H1 (cell line): ENCODE measurements at regions not wholly inside any gene's neighbourhood (a gene's known extent, or its start where the extent isn't known, plus 50 kb on each side); places are given as distances from the start of the nearest gene placed in this dataset.

Experiments
- CTCF ChIA-PET: fragments of 300-600 bp; sonication (Branson Sonifier 250); formaldehyde crosslinking; loops from one replicate; lab custom pipeline; 2021; ENCODE audit not compliant: partially characterized antibody; lab: Charles Lee
- POLR2A ChIA-PET: fragments of 300-600 bp; sonication (Branson Sonifier 250); formaldehyde crosslinking; loops from one replicate; lab custom pipeline; 2021; ENCODE audit warnings: inconsistent platforms; ENCODE audit not compliant: partially characterized antibody; lab: Charles Lee
- DNase-seq, 2 experiments: peaks; one replicate each; pipeline versions ENCODE4 v3.0.0 to v3.0.0-alpha.2; 2010 to 2022; ENCODE audit warnings: low spot score in 2 of 2, low read depth in 1 of 2, mixed read lengths in 1 of 2
- FAIRE-seq: peaks from 2 replicates; lab custom pipeline; 2011; peaks lifted over from hg19 to GRCh38; lab: Jason Lieb, UNC
- H2AFZ ChIP-seq: 2 replicates; pipeline ENCODE4 v1.8.1; 2012; ENCODE audit warnings: low read length, inconsistent platforms
- H2AK5ac ChIP-seq: 2 replicates; pipeline ENCODE4 v1.6.1; 2013; ENCODE audit warnings: low read depth, low read length
- H2BK120ac ChIP-seq: replicated peaks from 2 replicates; pipeline ENCODE3; 2013; ENCODE audit warnings: low read depth, low read length, inconsistent platforms
- H2BK12ac ChIP-seq: 2 replicates; pipeline ENCODE4 v1.6.1; 2013; ENCODE audit warnings: low read depth, low read length
- H2BK15ac ChIP-seq: 2 replicates; pipeline ENCODE4 v1.6.1; 2013; ENCODE audit warnings: low read length
- H2BK20ac ChIP-seq: 2 replicates; pipeline ENCODE4 v1.6.1; 2013; ENCODE audit warnings: low read length
- H2BK5ac ChIP-seq: 2 replicates; pipeline ENCODE4 v1.6.1; 2013; ENCODE audit warnings: low read depth, low read length
- H3K14ac ChIP-seq: 2 replicates; pipeline ENCODE4 v1.6.1; 2013; ENCODE audit warnings: inconsistent platforms; ENCODE audit not compliant: insufficient read length
- H3K18ac ChIP-seq: 2 replicates; pipeline ENCODE4 v1.6.1; 2013; ENCODE audit warnings: low read length; ENCODE audit errors: extremely low read depth
- H3K23ac ChIP-seq: 2 replicates; pipeline ENCODE4 v1.6.1; 2013; ENCODE audit warnings: inconsistent platforms; ENCODE audit not compliant: insufficient read length
- H3K23me2 ChIP-seq: 2 replicates; pipeline ENCODE4 v1.6.1; 2013; ENCODE audit warnings: low read depth, low read length
- H3K27ac ChIP-seq: 2 replicates; pipeline ENCODE4 v1.6.1; 2011; ENCODE audit warnings: low read depth, low read length, inconsistent platforms
- H3K27me3 ChIP-seq, 4 experiments: replicated peaks in 1 of 4; 1 replicate in 1 of 4; 2 replicates in 3 of 4; pipeline versions ENCODE4 v1.6.1 to v1.8.1; 2011 to 2013; ENCODE audit warnings: low read length in 3 of 4, mild to moderate bottlenecking in 3 of 4, inconsistent platforms in 2 of 4, mixed read lengths in 2 of 4, moderate library complexity in 1 of 4; ENCODE audit not compliant: control insufficient read depth in 3 of 4, insufficient read depth in 3 of 4; ENCODE audit errors: extremely low read depth in 1 of 4
- H3K36me3 ChIP-seq, 4 experiments: 2 replicates each; pipeline versions ENCODE4 v1.6.1 to v1.8.1; 2011 to 2013; ENCODE audit warnings: mild to moderate bottlenecking in 4 of 4, low read length in 3 of 4, moderate library complexity in 2 of 4, control low read depth in 1 of 4, inconsistent platforms in 1 of 4; ENCODE audit not compliant: insufficient read depth in 4 of 4, control insufficient read depth in 2 of 4
- H3K4ac ChIP-seq: replicated peaks from 2 replicates; pipeline ENCODE3; 2013; ENCODE audit warnings: low read length, low read depth, mixed read lengths, inconsistent platforms; ENCODE audit not compliant: insufficient read length
- H3K4me1 ChIP-seq, 4 experiments: replicated peaks in 1 of 4; 1 replicate in 1 of 4; 2 replicates in 3 of 4; pipeline versions ENCODE4 v1.6.1 to v1.8.1; 2011 to 2013; ENCODE audit warnings: low read length in 3 of 4, inconsistent platforms in 2 of 4, mixed read lengths in 1 of 4; ENCODE audit not compliant: insufficient read depth in 4 of 4, control insufficient read depth in 3 of 4
- H3K4me2 ChIP-seq, 2 experiments: 2 replicates each; pipeline versions ENCODE4 v1.6.1 to v1.8.1; 2011 to 2013; ENCODE audit warnings: low read depth in 2 of 2, low read length in 2 of 2, control low read depth in 1 of 2, inconsistent platforms in 1 of 2, mild to moderate bottlenecking in 1 of 2; ENCODE audit not compliant: insufficient read depth in 1 of 2
- H3K4me3 ChIP-seq, 4 experiments: fragments of 200-600, 300-600 bp in 1 of 4; sonication (generic), shearing (Covaris generic), sonication (Bioruptor Twin) in 1 of 4; 2 replicates each; pipeline versions ENCODE4 v1.5.1 to v1.8.1; 2011 to 2016; ENCODE audit warnings: low read length in 4 of 4, low read depth in 3 of 4, control low read depth in 2 of 4, inconsistent platforms in 2 of 4, mild to moderate bottlenecking in 2 of 4, mixed read lengths in 1 of 4, moderate library complexity in 1 of 4; ENCODE audit not compliant: insufficient read depth in 2 of 4; ENCODE audit errors: extremely low read depth in 1 of 4
- H3K56ac ChIP-seq: replicated peaks from 2 replicates; pipeline ENCODE3; 2013; ENCODE audit warnings: low read depth, mild to moderate bottlenecking, mixed read lengths, low read length, inconsistent platforms; ENCODE audit not compliant: insufficient read length
- H3K79me1 ChIP-seq: 2 replicates; pipeline ENCODE4 v1.6.1; 2013; ENCODE audit warnings: low read depth, low read length, control low read depth
- H3K79me2 ChIP-seq, 2 experiments: 2 replicates each; pipeline versions ENCODE4 v1.6.1 to v1.8.1; 2012 to 2013; ENCODE audit warnings: low read length in 2 of 2, mild to moderate bottlenecking in 2 of 2, inconsistent platforms in 1 of 2; ENCODE audit not compliant: insufficient read depth in 2 of 2, control insufficient read depth in 1 of 2
- H3K9ac ChIP-seq, 4 experiments: replicated peaks in 1 of 4; 1 replicate in 1 of 4; 2 replicates in 3 of 4; pipeline versions ENCODE4 v1.6.1 to v1.8.1; 2011 to 2013; ENCODE audit warnings: low read depth in 3 of 4, low read length in 3 of 4, control low read depth in 2 of 4, mild to moderate bottlenecking in 2 of 4, moderate library complexity in 2 of 4, inconsistent platforms in 1 of 4; ENCODE audit errors: extremely low read depth in 1 of 4
- H3K9me3 ChIP-seq, 2 experiments: 2 replicates each; pipeline versions ENCODE4 v1.6.1 to v1.8.1; 2012 to 2013; ENCODE audit warnings: mild to moderate bottlenecking in 2 of 2, moderate library complexity in 2 of 2, control low read depth in 1 of 2, inconsistent platforms in 1 of 2, low read depth in 1 of 2, low read length in 1 of 2, mixed read lengths in 1 of 2; ENCODE audit not compliant: insufficient read depth in 2 of 2
- H4K20me1 ChIP-seq, 2 experiments: replicated peaks in 1 of 2; 2 replicates each; pipeline versions ENCODE3 to v1.8.1; 2011 to 2013; ENCODE audit warnings: inconsistent platforms in 2 of 2, low read length in 2 of 2, mild to moderate bottlenecking in 1 of 2; ENCODE audit not compliant: insufficient read depth in 2 of 2, control insufficient read depth in 1 of 2
- H4K5ac ChIP-seq: 2 replicates; pipeline ENCODE4 v1.6.1; 2013; ENCODE audit warnings: low read length, low read depth, mixed read lengths, inconsistent platforms; ENCODE audit not compliant: insufficient read length
- H4K8ac ChIP-seq: 2 replicates; pipeline ENCODE4 v1.8.0; 2013; ENCODE audit warnings: mild to moderate bottlenecking, moderate library complexity, low read length, inconsistent platforms; ENCODE audit not compliant: insufficient read depth; ENCODE audit errors: extremely low read depth
- H4K91ac ChIP-seq: replicated peaks from 2 replicates; pipeline ENCODE3; 2013; ENCODE audit warnings: low read length, mixed read lengths, inconsistent platforms; ENCODE audit not compliant: insufficient read length
- BACH1 ChIP-seq: IDR thresholded peaks from 2 replicates; pipeline ENCODE4 v1.6.1; 2012; ENCODE audit warnings: low read length, improper control_type of control experiment
- BCL11A ChIP-seq, 2 experiments: IDR thresholded peaks; one replicate each; pipeline ENCODE4 v1.6.1; 2011; ENCODE audit warnings: low read depth in 2 of 2, low read length in 2 of 2, mild to moderate bottlenecking in 2 of 2
- CEBPB ChIP-seq: IDR thresholded peaks from 2 replicates; pipeline ENCODE4 v1.6.1; 2012; ENCODE audit warnings: low read depth, low read length
- CHD1 ChIP-seq: IDR thresholded peaks from 2 replicates; pipeline ENCODE4 v1.6.1; 2012; ENCODE audit warnings: low read depth, low read length, improper control_type of control experiment
- FOSL1 ChIP-seq: IDR thresholded peaks from 2 replicates; pipeline ENCODE4 v1.6.1; 2011; ENCODE audit warnings: mild to moderate bottlenecking, low read depth, low read length, moderate library complexity; ENCODE audit not compliant: insufficient read depth
- GTF2F1 ChIP-seq: IDR thresholded peaks from 2 replicates; pipeline ENCODE4 v1.6.1; 2012; ENCODE audit warnings: low read depth, low read length, improper control_type of control experiment, borderline replicate concordance
- KDM5A ChIP-seq: fragments of 200-600 bp; IDR thresholded peaks from 2 replicates; pipeline ENCODE4 v1.7.1; 2012; ENCODE audit warnings: mild to moderate bottlenecking, low read length, inconsistent platforms, mixed read lengths
- NRF1 ChIP-seq: IDR thresholded peaks from 2 replicates; pipeline ENCODE4 v1.6.1; 2011; ENCODE audit warnings: mild to moderate bottlenecking, low read depth, low read length, improper control_type of control experiment
- RAD21 ChIP-seq, 2 experiments: IDR thresholded peaks in 1 of 2; conservative IDR thresholded peaks in 1 of 2; 2 replicates each; pipeline ENCODE4 v1.6.1; 2011; ENCODE audit warnings: low read depth in 2 of 2, low read length in 2 of 2, improper control_type of control experiment in 1 of 2, inconsistent platforms in 1 of 2, mild to moderate bottlenecking in 1 of 2, moderate library complexity in 1 of 2
- RFX5 ChIP-seq: IDR thresholded peaks from 2 replicates; pipeline ENCODE4 v1.6.1; 2011; ENCODE audit warnings: low read depth, low read length, improper control_type of control experiment, borderline replicate concordance
- RNF2 ChIP-seq: fragments of 200-900, 300-1000 bp; sonication (generic); IDR thresholded peaks from 2 replicates; pipeline ENCODE4 v1.7.1; 2016; ENCODE audit warnings: borderline replicate concordance, low read depth, mild to moderate bottlenecking, antibody characterized with exemption, low read length; ENCODE audit not compliant: poor library complexity, severe bottlenecking; ENCODE audit errors: missing control alignments
- SP1 ChIP-seq: IDR thresholded peaks from 2 replicates; pipeline ENCODE4 v1.6.1; 2011; ENCODE audit warnings: low read depth, low read length
- WGBS, 2 experiments: shearing (Covaris generic) in 1 of 2; methylation state at CpG; one replicate each; pipeline versions ENCODE4 v1.1.6 to v1.1.7; 2013 to 2015; ENCODE audit warnings: low lambda C conversion rate in 2 of 2, mixed read lengths in 2 of 2, inconsistent platforms in 1 of 2, low coverage in 1 of 2, missing lambda C conversion rate in 1 of 2; ENCODE audit not compliant: insufficient replicate concordance in 2 of 2, insufficient coverage in 1 of 2, insufficient read length in 1 of 2; ENCODE audit errors: extremely low coverage in 1 of 2, missing lambda C conversion rate in 1 of 2; 5-methylcytosine and 5-hydroxymethylcytosine counted together
- TF ChIP-seq, protein P1 (sequence below): IDR thresholded peaks from 2 replicates; pipeline ENCODE4 v1.6.1; 2012; ENCODE audit warnings: low read length, inconsistent platforms

DNA sequence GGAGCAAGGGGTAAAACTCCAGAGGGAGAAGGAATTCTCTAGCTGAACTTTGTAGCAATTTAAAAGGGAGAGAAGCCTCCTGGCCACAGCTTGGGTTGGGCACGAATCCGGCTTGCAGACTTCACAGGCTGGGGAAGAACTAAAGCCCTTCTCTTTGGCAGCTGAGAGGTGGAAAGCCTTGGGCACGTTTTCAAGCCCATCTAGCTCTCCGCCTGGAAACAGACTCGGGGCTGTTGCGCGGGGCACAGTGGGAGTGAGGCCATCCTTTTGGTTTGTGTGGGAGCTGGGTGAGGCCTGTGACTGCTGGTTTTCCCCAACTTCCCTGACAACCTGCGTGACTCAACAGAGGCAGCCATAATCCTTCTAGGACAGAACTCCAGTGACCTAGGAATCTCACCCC, 295.7 kb upstream of the ROBO1 start:
- Histone ChIP-seq H3K23me2 (no peaks in the 10 kb centered on the region), H2BK15ac (no peak overlapping the region), H3K4me3 (no peak overlapping the region), H4K91ac (no peak overlapping the region), H3K27me3 (no peaks in the 10 kb centered on the region), H2AK5ac (no peak overlapping the region), H2BK20ac (no peak overlapping the region), H3K56ac (no peak overlapping the region), H3K14ac (no peak overlapping the region), H3K79me1 (no peaks in the 10 kb centered on the region), H3K9me3 (no peaks in the 10 kb centered on the region), H3K4ac (no peak overlapping the region), H3K9ac (no peak overlapping the region), H4K5ac (no peak overlapping the region), H2BK5ac (no peak overlapping the region), H3K36me3 (no peaks in the 10 kb centered on the region), H3K23ac (no peak overlapping the region), H4K20me1 (no peaks in the 10 kb centered on the region), H3K79me2 (no peaks in the 10 kb centered on the region), H3K4me1 (no peaks in the 10 kb centered on the region), H2BK120ac (no peak overlapping the region), H2BK12ac (no peak overlapping the region), H3K18ac (no peak overlapping the region), H4K8ac (no peak overlapping the region), H3K27ac (no peak overlapping the region), H3K4me2 (no peak overlapping the region), H2AFZ (peak overlapping the region; percentile 59; the same call in 1 of the 2 replicates)
- CTCF ChIA-PET, result interaction anchor here (0.6 kb wide), 1 partner anchor 178 kb away, joined by 3 read pairs; no protein-coding TSS in a partner anchor
- no peak for DNase-seq
- POLR2A ChIA-PET, result no interaction called here
- no peak for FAIRE-seq
- WGBS, 2 experiments, result 95% methylated on average over 8 of the region's 8 CpGs; no CpG with 5 or more reads in 1 of the 2 experiments
- TF ChIP-seq RFX5 (no peak), NRF1 (no peak), BACH1 (no peak), CHD1 (no peak), RAD21 (IDR thresholded peaks at IDR 0.05 in 1 of 2, conservative IDR thresholded peaks at IDR 0.05 in 1 of 2; ENCODE audit: low read depth in 2 of 2, low read length in 2 of 2) (no peak), SP1 (no peak), CEBPB (no peak), BCL11A (IDR thresholded peaks at IDR 0.05; ENCODE audit: low read depth in 2 of 2, low read length in 2 of 2) (no peak), KDM5A (no peak), RNF2 (no peak), FOSL1 (no peak), GTF2F1 (no peak)
- TF ChIP-seq, protein P1, sequence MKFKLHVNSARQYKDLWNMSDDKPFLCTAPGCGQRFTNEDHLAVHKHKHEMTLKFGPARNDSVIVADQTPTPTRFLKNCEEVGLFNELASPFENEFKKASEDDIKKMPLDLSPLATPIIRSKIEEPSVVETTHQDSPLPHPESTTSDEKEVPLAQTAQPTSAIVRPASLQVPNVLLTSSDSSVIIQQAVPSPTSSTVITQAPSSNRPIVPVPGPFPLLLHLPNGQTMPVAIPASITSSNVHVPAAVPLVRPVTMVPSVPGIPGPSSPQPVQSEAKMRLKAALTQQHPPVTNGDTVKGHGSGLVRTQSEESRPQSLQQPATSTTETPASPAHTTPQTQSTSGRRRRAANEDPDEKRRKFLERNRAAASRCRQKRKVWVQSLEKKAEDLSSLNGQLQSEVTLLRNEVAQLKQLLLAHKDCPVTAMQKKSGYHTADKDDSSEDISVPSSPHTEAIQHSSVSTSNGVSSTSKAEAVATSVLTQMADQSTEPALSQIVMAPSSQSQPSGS, result no peak
